Gastroesophageal sphincter (tissue), 4 donors: ENCODE measurements at regions not wholly inside any gene's neighbourhood (a gene's known extent, or its start where the extent isn't known, plus 50 kb on each side); places are given as distances from the start of the nearest gene placed in this dataset.

Experiments used
- ATAC-seq: fragments of 150-250 bp; one replicate; pipeline ENCODE4 v1.9.1; 2016; ENCODE audit warnings: mild to moderate bottlenecking, moderate library complexity
- H3K27ac ChIP-seq, 4 donors: fragments of 200-600 bp; sonication (generic) in 3 of 4; 1 replicate in 3 of 4; 2 replicates in 1 of 4; pipeline ENCODE4 v1.5.1; 2016 to 2019
- H3K27me3 ChIP-seq: fragments of 200-600 bp; sonication (generic); one replicate; pipeline ENCODE4 v1.5.1; 2019
- H3K36me3 ChIP-seq, 2 donors: fragments of 200-600 bp; sonication (generic); one replicate each; pipeline ENCODE4 v1.5.1; 2019; ENCODE audit warnings: control low read depth in 1 of 2
- H3K4me1 ChIP-seq, 3 donors: fragments of 200-600 bp; sonication (generic); 1 replicate in 2 of 3; 2 replicates in 1 of 3; pipeline ENCODE4 v1.5.1; 2016 to 2019; ENCODE audit warnings: control low read depth in 2 of 3
- H3K4me3 ChIP-seq, 2 donors: fragments of 200-600 bp; sonication (generic); one replicate each; pipeline ENCODE4 v1.5.1; 2019; ENCODE audit warnings: mild to moderate bottlenecking in 1 of 2, moderate library complexity in 1 of 2
- H3K9me3 ChIP-seq, 3 donors: fragments of 200-600 bp; sonication (generic); one replicate each; pipeline ENCODE4 v1.5.1; 2017 to 2019; ENCODE audit warnings: control low read depth in 2 of 3
- CTCF ChIP-seq, 4 experiments: fragments of 200-600 bp in 2 of 4; fragments of 450-650 bp in 2 of 4; sonication (generic) in 1 of 4; IDR thresholded peaks; one replicate each; pipeline ENCODE4 v1.5.1; 2017 to 2019; ENCODE audit warnings: antibody characterized with exemption in 4 of 4, mild to moderate bottlenecking in 2 of 4, moderate library complexity in 2 of 4
- EP300 ChIP-seq: sonication (generic); formaldehyde crosslinking; IDR thresholded peaks from one replicate; pipeline ENCODE4 v1.6.1; 2017; ENCODE audit warnings: antibody characterized with exemption, mild to moderate bottlenecking
- POLR2A ChIP-seq, 2 donors: fragments of 450-650 bp; IDR thresholded peaks; one replicate each; pipeline ENCODE4 v1.6.1; 2017; ENCODE audit warnings: antibody characterized with exemption in 2 of 2, mild to moderate bottlenecking in 2 of 2, moderate library complexity in 1 of 2
- POLR2AphosphoS5 ChIP-seq: sonication (generic); formaldehyde crosslinking; IDR thresholded peaks from one replicate; pipeline ENCODE4 v1.6.1; 2017; ENCODE audit warnings: antibody characterized with exemption
- WGBS, 2 donors: methylation state at CpG; one replicate each; pipeline ENCODE4 v1.1.5; 2018; ENCODE audit warnings: low coverage in 1 of 2; 5-methylcytosine and 5-hydroxymethylcytosine counted together

- Histone ChIP-seq H3K27ac (no peak overlapping the region), H3K9me3 (peaks cover 0 to 21% (median 0%) of the 10 kb centered on the region in 3 donors), H3K4me3 (no peak overlapping the region), H3K36me3 (no peaks in the 10 kb centered on the region), H3K4me1 (no peaks in the 10 kb centered on the region), H3K27me3 (no peaks in the 10 kb centered on the region)
- WGBS, 2 donors = 86% methylated on average over 2 of the region's 2 CpGs; no CpG with 5 or more reads in 1 of the 2 donors
- ATAC-seq = no peak
- TF ChIP-seq EP300 (no peak), CTCF (IDR thresholded peaks at IDR 0.05) (no peak)
These were observed 446.8 kb downstream of the EIPR1 start for GRCh38 chr2:2930841-2931240.

- 61 to 67% methylated on average over 3 to 4 of the region's 4 CpGs for WGBS, 2 donors
- Histone ChIP-seq H3K27me3 (no peaks in the 10 kb centered on the region), H3K4me1 (no peaks in the 10 kb centered on the region), H3K9me3 (peaks cover 0 to 21% (median 0%) of the 10 kb centered on the region in 3 donors), H3K27ac (no peak overlapping the region), H3K36me3 (no peaks in the 10 kb centered on the region), H3K4me3 (no peak overlapping the region)
- TF ChIP-seq POLR2AphosphoS5 = no peak
- no peak for TF ChIP-seq POLR2A (IDR thresholded peaks at IDR 0.05)
- no peak for TF ChIP-seq CTCF (IDR thresholded peaks at IDR 0.05)
- TF ChIP-seq EP300 = no peak
- no peak for ATAC-seq
These were observed 450.8 kb downstream of the EIPR1 start for GRCh38 chr2:2926858-2927175.

- peaks cover 3% of the 10 kb centered on the region for H3K27me3 ChIP-seq
These were observed 451.4 kb downstream of the EIPR1 start for GRCh38 chr2:2926009-2926857.

GRCh38 chr2:2922156-2922555 lies 455.5 kb downstream of the EIPR1 start:
- WGBS, 2 donors = 45% methylated on average over 3 of the region's 6 CpGs; no CpG with 5 or more reads in 1 of the 2 donors

More at GRCh38 chr2:2926009-2926857, 451.4 kb downstream of the EIPR1 start:
- H3K4me3 ChIP-seq = no peak overlapping the region
- TF ChIP-seq EP300 = no peak
- no peak for TF ChIP-seq POLR2AphosphoS5
- no peak for TF ChIP-seq POLR2A (IDR thresholded peaks at IDR 0.05)
- TF ChIP-seq CTCF (IDR thresholded peaks at IDR 0.05) = no peak
- WGBS, 2 donors = 87 to 89% methylated on average over 1 to 3 of the region's 3 CpGs
- H3K27ac ChIP-seq = no peak overlapping the region
- H3K36me3 ChIP-seq = no peaks in the 10 kb centered on the region
- H3K9me3 ChIP-seq = peaks cover 0 to 21% (median 0%) of the 10 kb centered on the region in 3 donors
- no peak for ATAC-seq
- no peaks in the 10 kb centered on the region for H3K4me1 ChIP-seq

More at GRCh38 chr2:2922156-2922555, 455.5 kb downstream of the EIPR1 start:
- ATAC-seq = no peak
- TF ChIP-seq POLR2A (IDR thresholded peaks at IDR 0.05) = no peak
- no peak for TF ChIP-seq CTCF (IDR thresholded peaks at IDR 0.05)
- no peak for TF ChIP-seq POLR2AphosphoS5
- TF ChIP-seq EP300 = no peak
- no peak overlapping the region for H3K27ac ChIP-seq
- H3K36me3 ChIP-seq = no peaks in the 10 kb centered on the region
- H3K4me1 ChIP-seq = no peaks in the 10 kb centered on the region
- peaks cover 4% of the 10 kb centered on the region for H3K27me3 ChIP-seq
- no peaks in the 10 kb centered on the region for H3K9me3 ChIP-seq
- no peak overlapping the region for H3K4me3 ChIP-seq
